ENCODE measurements at regions not wholly inside any gene's neighbourhood (a gene's known extent, or its start where the extent isn't known, plus 50 kb on each side); places are given as distances from the start of the nearest gene placed in this dataset.

DNA sequence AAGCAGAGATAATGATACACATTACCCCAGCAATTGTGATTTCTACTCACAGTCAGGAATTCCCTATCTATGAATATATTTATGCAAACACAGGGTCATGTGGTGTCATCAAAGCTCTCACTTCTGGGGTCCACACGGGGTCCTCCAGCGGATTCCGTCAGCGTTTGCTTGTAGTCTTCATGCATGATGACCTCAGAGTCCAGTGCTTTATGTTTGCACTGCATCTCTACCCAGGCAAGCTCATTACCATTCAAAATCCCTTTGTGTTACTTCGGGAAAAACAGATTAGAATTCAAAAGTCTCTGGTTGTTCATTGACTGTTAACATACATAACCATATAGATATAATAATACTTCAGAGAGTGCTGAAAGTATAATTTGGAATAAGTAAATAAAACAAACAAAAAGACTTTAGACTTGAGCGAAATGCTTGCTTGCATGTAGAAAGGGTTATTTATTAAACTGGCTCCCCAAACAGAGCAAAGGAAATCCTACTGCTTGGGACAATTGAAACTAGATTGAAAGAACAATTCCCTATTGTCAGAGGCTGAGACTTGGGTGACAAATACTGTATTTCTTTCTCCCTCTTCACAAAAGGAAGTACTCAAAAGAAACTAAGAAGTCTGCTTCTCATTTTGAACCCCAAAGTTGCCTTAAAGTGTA is 423.1 kb downstream of the ETS1 start:
- intact Hi-C loops (cut with micrococcal nuclease), result no loop called here
- no peaks in the 10 kb centered on the region for H4K20me1 ChIP-seq (replicated peaks; ENCODE audit: control insufficient read depth, extremely low read depth, insufficient read depth, low read length)
- dilution Hi-C loops (cut with MboI; ENCODE audit: extremely low pct_ligation_motif_present, low sequenced_read_pairs), result loop anchor here (25.0 kb wide), 2 partner anchors 127 to 473 kb away; no protein-coding TSS in a partner anchor
- H3K9me3 ChIP-seq (replicated peaks; ENCODE audit: control insufficient read depth, insufficient read depth, low read length), result no peaks in the 10 kb centered on the region
- no peak overlapping the region for H3K4me3 ChIP-seq (replicated peaks in 1 of 3; ENCODE audit: insufficient read depth in 1 of 3, low read depth in 1 of 3, low read length in 3 of 3)
- no peak overlapping the region for H3K4me2 ChIP-seq (ENCODE audit: insufficient read depth, low read length)
- ChIA-PET CTCF (interaction anchor here (1.0 to 1.3 kb wide), 3 partner anchors 8 to 468 kb away, joined by 3 to 4 read pairs (median 3); no protein-coding TSS in a partner anchor), POLR2A (no interaction called here)
- H3K9me1 ChIP-seq (replicated peaks; ENCODE audit: control insufficient read depth, extremely low read depth, insufficient read depth, low read length), result no peaks in the 10 kb centered on the region
- no TSS peak for BruUV-seq (replicated peaks)
- H3K9ac ChIP-seq (replicated peaks; ENCODE audit: extremely low read depth, insufficient read depth, low read length), result no peak overlapping the region
- TF ChIP-seq JUN (IDR thresholded peaks at IDR 0.05; ENCODE audit: borderline replicate concordance, insufficient read depth, insufficient read length, low read depth), result no peak
- no peak for TF ChIP-seq MYC (IDR thresholded peaks at IDR 0.05; ENCODE audit: low read depth, low read length)
- TF ChIP-seq GATA2 (IDR thresholded peaks at IDR 0.05; ENCODE audit: insufficient read depth, insufficient read length, low read depth, low read length), result no peak
- TF ChIP-seq POLR2AphosphoS5 (IDR thresholded peaks at IDR 0.05; ENCODE audit: insufficient read depth, low read depth, low read length), result no peak
- TF ChIP-seq EZH2 (IDR thresholded peaks at IDR 0.05; ENCODE audit: borderline replicate concordance, low read depth, low read length, severe bottlenecking), result no peak
- TF ChIP-seq, protein P1, sequence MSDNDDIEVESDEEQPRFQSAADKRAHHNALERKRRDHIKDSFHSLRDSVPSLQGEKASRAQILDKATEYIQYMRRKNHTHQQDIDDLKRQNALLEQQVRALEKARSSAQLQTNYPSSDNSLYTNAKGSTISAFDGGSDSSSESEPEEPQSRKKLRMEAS (IDR thresholded peaks at IDR 0.05; ENCODE audit: insufficient read depth, insufficient read length), result no peak
- TF ChIP-seq POLR2A (IDR thresholded peaks at IDR 0.05; ENCODE audit: low read depth, low read length), result no peak
- TF ChIP-seq FOS (IDR thresholded peaks at IDR 0.05; ENCODE audit: borderline replicate concordance, insufficient read depth, low read length), result no peak
- TF ChIP-seq, protein P2, sequence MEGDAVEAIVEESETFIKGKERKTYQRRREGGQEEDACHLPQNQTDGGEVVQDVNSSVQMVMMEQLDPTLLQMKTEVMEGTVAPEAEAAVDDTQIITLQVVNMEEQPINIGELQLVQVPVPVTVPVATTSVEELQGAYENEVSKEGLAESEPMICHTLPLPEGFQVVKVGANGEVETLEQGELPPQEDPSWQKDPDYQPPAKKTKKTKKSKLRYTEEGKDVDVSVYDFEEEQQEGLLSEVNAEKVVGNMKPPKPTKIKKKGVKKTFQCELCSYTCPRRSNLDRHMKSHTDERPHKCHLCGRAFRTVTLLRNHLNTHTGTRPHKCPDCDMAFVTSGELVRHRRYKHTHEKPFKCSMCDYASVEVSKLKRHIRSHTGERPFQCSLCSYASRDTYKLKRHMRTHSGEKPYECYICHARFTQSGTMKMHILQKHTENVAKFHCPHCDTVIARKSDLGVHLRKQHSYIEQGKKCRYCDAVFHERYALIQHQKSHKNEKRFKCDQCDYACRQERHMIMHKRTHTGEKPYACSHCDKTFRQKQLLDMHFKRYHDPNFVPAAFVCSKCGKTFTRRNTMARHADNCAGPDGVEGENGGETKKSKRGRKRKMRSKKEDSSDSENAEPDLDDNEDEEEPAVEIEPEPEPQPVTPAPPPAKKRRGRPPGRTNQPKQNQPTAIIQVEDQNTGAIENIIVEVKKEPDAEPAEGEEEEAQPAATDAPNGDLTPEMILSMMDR (IDR thresholded peaks at IDR 0.05; ENCODE audit: extremely low read depth in 1 of 2, insufficient read depth in 1 of 2, low read depth in 1 of 2, low read length in 2 of 2), result no peak
- DNase-seq (ENCODE audit: low read depth, low spot score) (peak; percentile 27), FAIRE-seq (no peak)
- H3K27ac ChIP-seq (ENCODE audit: insufficient read depth, low read depth, low read length), result no peak overlapping the region
- no peaks in the 10 kb centered on the region for H3K27me3 ChIP-seq (ENCODE audit: control insufficient read depth in 2 of 2, insufficient read depth in 2 of 2, low read length in 2 of 2)
- H3K4me1 ChIP-seq (ENCODE audit: control insufficient read depth, extremely low read depth, insufficient read depth, low read length), result no peaks in the 10 kb centered on the region
- no peaks in the 10 kb centered on the region for H3K79me2 ChIP-seq (ENCODE audit: control insufficient read depth, insufficient read depth, low read length)
- no peak overlapping the region for H2AFZ ChIP-seq (ENCODE audit: low read depth, low read length)
- H3K36me3 ChIP-seq (ENCODE audit: control insufficient read depth in 2 of 2, extremely low read depth in 1 of 2, insufficient read depth in 2 of 2, low read length in 2 of 2), result no peaks in the 10 kb centered on the region

Data from endothelial cell of umbilical vein (primary cell).